ELR (cell line): ENCODE measurements at regions not wholly inside any gene's neighbourhood (a gene's known extent, or its start where the extent isn't known, plus 50 kb on each side); places are given as distances from the start of the nearest gene placed in this dataset.
A peak's percentile ranks its signal among the peaks of the same experiment; 100 is the strongest.

ENCODE experiments used
- DNase-seq: peaks from one replicate; pipeline ENCODE4 v3.0.0-alpha.2; 2015; ENCODE audit warnings: low read depth

DNA sequence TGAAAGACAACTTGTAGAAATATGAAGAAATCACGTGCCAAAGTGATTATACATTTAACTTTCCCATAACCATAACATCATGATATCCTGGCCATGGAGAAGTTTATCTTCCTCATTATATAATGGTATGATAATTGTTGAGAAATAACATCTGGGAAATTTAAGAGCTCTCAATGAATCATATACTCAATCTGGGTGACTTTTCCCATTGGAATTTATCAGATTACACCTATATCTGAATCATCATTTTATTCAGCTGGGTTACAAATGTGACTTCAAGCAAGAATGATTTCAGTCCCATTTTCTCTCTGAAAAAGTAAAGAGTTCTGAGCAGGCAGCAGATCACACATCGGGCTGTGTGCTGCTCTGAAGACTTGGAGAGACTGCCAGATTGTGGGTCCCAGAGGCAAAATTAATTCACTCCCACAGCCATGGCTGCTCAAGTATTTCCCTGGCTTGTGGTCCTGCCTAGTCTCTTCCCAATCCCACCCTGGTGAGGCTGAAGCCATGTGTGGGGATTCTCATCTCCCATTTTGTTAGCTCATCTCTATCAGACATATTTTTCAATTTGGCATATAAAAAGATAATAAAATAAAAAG, 278.0 kb downstream of the MRPL39 start:
- DNase-seq, result peak; percentile 93

GRCh38 chr21:25328736-25329135, 278.5 kb downstream of the MRPL39 start:
- no peak for DNase-seq

DNA sequence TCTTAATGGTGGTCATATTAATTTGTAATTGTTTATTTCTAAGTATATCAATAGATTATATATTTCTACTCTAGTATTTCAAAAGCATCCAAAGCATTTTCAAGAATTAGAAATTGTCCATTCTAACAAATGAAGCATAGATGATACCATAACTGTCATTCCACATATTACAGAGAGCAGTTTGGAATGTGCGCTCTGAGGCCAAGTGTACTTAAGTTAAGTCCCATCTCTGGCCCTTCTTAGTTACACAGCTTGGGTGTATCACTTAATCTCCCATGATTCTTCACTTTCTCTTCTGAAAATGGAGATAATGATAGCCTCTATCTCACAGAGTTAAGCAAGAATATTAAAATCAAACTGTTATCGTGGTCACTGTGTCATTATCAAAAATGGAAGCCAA, 281.1 kb downstream of the MRPL39 start:
- no peak for DNase-seq

DNA sequence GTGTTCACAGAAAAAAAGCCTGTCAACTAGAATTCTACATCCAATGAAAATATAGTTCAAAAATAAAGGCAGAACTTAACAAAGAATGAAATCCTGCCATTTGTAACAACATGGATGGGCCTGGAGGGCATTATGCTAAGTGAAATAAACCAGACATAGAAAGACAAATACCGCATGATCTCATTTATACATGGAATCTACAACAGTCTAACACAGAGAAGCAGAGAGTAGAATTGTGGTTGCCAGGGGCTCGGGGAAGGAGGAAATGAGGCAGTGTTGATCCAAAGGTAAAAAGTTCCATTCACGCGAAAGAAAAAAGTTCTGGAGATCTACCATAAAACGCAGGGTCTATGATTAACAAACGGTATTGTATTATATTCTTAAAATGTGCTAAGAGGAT, 282.6 kb downstream of the MRPL39 start:
- no peak for DNase-seq

GRCh38 chr21:25323356-25323949, 283.8 kb downstream of the MRPL39 start:
- DNase-seq, result no peak

DNA sequence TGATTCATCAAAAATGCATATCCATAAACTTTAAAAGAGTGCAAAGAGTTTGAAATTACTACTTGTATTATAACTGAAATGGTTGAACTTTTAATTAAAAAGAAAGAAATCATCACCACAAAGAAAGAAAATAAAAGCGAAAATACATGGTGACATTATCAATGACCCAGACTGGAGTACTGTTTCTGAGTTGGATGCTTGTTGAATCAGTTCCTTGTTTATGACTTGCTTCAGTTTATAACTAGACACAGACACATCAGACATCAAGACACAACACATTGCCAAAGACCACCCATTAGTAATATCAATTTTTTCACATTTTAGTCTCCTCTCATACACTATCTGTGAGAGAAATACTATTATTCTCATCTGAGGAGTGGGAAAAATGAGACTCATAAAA, 293.0 kb downstream of the MRPL39 start:
- DNase-seq, result no peak

DNA sequence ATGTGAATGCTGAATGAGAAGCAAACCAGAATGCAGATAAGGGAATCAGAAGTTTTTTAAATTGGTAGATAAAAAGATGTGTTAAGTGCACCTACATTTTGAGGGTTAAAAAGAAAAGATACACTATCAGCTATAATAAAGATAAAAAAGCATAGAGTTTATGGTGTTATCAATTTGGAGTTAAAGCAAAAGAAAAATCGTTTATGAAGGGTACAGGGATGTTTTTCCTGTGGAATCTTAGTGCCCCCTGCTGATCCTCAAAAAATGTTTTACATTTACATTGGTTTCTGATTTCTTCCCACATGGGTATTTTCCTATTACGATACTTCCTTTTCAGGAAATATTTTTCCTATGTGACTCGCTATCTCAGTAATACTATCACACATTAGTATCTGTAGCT, 293.5 kb downstream of the MRPL39 start:
- DNase-seq, result peak; percentile 68

- peak; percentile 65 for DNase-seq
These were observed 299.8 kb downstream of the MRPL39 start for GRCh38 chr21:25307489-25307888.

- no peak for DNase-seq
These were observed 302.7 kb downstream of the MRPL39 start for GRCh38 chr21:25304611-25305010.

- no peak for DNase-seq
These were observed 306.6 kb downstream of the MRPL39 start for GRCh38 chr21:25300632-25301031.

- no peak for DNase-seq
These were observed 308.5 kb downstream of the MRPL39 start for GRCh38 chr21:25298512-25299491.

DNA sequence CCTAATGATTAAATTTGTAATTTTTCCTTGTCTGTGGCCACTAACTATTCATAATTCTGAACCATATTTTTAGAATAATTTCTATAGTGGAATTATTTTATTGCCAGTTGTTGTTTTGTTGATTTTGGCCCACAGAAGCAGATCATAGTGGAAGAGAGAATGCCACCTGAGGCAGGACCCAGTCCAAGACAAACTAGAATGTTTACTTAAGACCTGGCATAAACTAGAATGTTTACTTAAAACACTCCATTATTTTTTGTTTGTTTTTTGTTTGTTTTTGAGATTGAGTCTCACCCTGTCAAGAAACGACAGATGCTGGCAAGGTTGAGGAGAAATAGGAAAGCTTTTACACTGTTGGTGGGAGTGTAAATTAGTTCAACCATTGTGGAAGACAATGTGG, 310.2 kb downstream of the MRPL39 start:
- no peak for DNase-seq

- no peak for DNase-seq
These were observed 311.0 kb downstream of the MRPL39 start for GRCh38 chr21:25296252-25296651.

DNA sequence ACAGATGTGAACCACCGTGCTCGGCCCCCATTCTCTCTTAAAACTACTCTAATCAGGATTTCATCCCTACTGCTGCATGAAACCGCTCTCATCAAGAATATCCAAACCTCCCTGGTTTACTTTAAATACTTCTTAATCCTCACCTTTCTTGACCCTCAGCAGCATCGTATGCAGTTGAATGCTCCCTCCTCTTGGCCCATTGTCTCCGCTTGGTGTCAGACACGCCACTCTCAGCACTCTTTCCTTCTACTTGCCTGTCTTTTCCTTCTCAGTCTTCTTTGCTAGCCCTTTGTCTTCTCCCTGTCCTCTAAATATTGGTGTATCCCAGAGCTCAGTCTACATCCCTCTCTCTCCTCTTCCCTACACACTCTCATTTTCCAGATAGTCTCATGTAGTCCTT, 314.9 kb downstream of the MRPL39 start:
- no peak for DNase-seq

GRCh38 chr21:25283720-25284119, 323.6 kb downstream of the MRPL39 start:
- DNase-seq, result peak; percentile 67

DNA sequence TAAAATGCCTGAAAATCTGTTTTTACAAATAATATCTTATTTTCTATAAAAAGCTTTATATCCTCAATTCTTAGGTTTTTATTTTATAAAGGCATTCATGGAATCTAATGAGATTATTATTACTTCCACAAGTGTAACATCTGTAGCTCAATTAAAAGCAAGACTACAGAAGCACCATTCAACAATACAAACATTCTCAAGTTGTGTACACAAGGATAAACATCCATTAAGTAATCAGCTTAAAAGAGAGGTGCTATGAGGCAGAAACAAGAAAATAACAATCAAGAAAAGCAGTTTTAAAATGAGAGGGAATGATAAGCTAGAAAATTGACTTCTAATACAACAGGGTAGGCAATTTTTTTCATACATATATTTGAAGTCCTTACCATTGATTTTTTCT, 326.1 kb downstream of the MRPL39 start:
- no peak for DNase-seq

DNA sequence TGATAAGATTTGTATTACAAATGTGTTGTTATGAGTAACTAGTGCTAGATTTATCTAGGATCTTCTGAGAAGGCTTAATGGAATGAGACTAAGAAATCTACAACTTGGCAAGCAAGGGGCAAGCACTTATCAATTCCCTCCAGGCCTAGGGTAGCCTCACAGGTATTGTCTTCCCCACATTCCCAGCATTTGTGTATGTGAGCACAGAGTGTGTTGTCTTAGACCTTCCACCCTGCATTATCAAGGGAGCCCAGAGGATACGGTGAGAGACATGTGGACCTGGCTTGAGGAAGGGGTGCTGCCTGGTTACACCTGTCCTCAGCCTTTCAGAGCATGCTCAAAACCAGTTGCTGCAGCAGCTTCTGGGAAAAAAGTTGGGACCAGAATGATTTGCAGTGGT, 327.2 kb downstream of the MRPL39 start:
- DNase-seq, result no peak

GRCh38 chr21:25273959-25274358, 333.3 kb downstream of the MRPL39 start:
- no peak for DNase-seq

- DNase-seq, result no peak
These were observed 352.6 kb downstream of the MRPL39 start for GRCh38 chr21:25254491-25255174.

DNA sequence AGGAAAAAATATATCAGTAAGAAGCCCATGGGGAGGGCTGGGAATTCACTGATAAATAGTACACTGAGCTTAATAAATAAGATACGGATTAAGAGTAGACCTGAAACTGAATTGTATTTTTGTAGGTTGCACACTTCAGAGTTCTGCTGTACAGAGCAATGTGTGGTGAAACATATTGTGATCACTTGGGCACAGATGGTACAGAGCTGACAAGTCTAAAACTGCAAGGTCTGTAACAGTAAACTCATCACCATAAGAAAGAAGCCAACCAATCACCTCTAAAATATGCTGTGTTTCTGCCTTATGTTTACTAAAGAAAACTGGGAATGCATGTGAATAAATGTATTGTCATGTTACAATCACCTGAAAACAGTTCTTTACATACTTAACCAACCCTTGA, 360.7 kb downstream of the MRPL39 start:
- no peak for DNase-seq

DNA sequence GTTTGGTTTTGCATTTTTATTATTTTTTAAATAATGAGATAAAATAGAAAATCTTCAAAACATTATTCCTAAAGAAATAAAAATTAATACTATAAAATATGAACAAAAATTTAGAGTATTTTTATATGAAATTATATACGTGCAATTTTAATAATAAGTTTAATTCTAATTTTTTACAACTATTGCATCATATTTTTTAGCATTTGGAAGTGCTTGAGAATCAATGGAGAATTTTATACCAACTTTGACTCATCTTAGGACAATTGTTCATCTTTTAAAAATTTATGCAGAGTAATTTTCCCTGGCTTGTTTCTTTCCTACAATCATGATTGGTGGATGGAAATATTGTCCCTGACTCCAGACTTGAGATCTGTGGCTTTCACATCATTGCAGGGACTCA, 362.5 kb downstream of the MRPL39 start:
- DNase-seq, result no peak

DNA sequence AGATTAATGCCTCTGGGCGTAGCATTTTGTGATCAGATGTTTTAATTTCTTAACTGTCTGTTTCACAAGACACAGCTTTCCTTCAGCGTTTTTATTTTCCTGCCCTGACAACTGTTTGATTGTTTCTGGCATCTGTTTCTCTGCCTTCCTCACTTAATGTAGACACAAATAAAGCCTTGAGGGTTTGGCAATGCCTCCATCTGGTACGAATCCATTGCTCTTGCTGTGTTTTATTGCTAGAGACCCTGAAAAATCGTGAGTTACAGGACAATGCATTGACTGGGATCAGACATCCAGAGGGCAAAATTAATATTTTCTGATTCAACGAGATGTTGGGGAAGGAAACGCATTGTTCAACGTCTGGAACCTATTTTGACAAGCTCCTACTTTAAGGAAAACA, 363.5 kb downstream of the MRPL39 start:
- no peak for DNase-seq

DNA sequence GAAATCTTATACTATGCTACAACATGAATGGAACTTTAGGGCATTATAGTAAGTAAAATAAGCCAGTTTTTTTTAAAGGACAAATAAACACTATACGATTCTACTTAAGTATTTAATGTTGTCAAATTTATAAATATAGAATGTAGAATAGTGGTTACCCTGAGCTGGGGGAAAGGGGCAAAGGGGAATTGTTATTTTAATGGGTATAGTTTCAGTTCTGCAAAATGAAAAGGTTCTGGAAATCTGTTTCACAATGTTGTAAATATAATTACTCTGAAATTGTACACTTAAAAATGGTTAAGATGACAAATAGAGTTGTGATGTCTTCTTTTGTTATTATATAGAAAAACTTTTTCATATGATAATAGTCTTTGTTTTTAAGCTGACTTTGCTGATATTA, 366.3 kb downstream of the MRPL39 start:
- no peak for DNase-seq
